ENCODE measurements at regions not wholly inside any gene's neighbourhood (a gene's known extent, or its start where the extent isn't known, plus 50 kb on each side); places are given as distances from the start of the nearest gene placed in this dataset.

DNA sequence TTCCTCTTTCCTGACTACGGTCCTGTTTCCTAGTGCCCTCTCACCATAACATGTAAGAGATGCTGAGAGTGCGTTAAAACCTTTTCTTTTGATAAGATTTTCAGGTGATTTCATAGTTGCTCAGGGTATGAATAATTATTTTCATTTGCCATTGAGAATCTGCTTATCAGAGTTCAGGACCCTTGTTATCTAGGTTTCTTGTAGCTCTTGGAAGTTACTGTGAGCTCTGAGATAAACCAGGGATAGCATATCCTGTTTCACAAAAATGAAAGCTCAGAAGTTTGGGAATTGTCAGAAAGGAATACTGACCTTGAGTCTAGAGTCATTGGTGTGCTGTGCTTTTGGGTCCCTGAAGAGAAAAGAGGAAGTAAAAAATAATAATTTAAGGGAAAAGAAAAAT lies 76.8 kb upstream of the PRKG1 start:
- Histone ChIP-seq H3K9ac (ENCODE audit: low read depth, low read length) (no peak overlapping the region), H2BK15ac (ENCODE audit: low read depth, low read length) (peak overlapping the region; percentile 21; the same call in 1 of the 3 replicates), H3K4me1 (ENCODE audit: control insufficient read depth, insufficient read depth, low read length) (peaks cover 11% of the 10 kb centered on the region), H3K18ac (ENCODE audit: low read depth, low read length) (no peak overlapping the region; the same call in 1 of the 2 replicates), H2AK5ac (ENCODE audit: low read depth, low read length) (no peak overlapping the region), H3K14ac (replicated peaks; ENCODE audit: low read depth, low read length) (no peak overlapping the region; the same call in 1 of the 2 replicates), H3K4me3 (ENCODE audit: insufficient read depth, low read depth, low read length) (no peak overlapping the region), H4K20me1 (ENCODE audit: insufficient read depth, low read length) (no peaks in the 10 kb centered on the region), H3K4ac (ENCODE audit: low read depth, low read length) (no peak overlapping the region; the same call in 1 of the 2 replicates), H3K9me3 (ENCODE audit: control insufficient read depth, insufficient read depth, low read length) (no peaks in the 10 kb centered on the region), H3K9me1 (ENCODE audit: insufficient read depth, low read length) (0 out of 2 replicates have a peak, but pooled peaks cover 3% of the 10 kb centered on the region), H4K5ac (ENCODE audit: low read depth, low read length) (no peak overlapping the region), H2BK120ac (ENCODE audit: low read depth, low read length) (peak overlapping the region; percentile 42), H3K56ac (ENCODE audit: extremely low read depth, insufficient read depth, low read length) (no peak overlapping the region), H2AK9ac (replicated peaks; ENCODE audit: low read depth, low read length, poor library complexity) (no peak overlapping the region), H3K27ac (ENCODE audit: insufficient read depth, low read length) (no peak overlapping the region), H2AFZ (replicated peaks; ENCODE audit: low read length, poor library complexity) (no peak overlapping the region), H2BK20ac (ENCODE audit: low read depth, low read length) (0 out of 2 replicates have a peak overlapping the region, but pooled peaks have one; percentile 27), H3K27me3 (ENCODE audit: control insufficient read depth, insufficient read depth, low read length) (no peaks in the 10 kb centered on the region), H3K4me2 (ENCODE audit: low read depth, low read length) (peak overlapping the region; percentile 18; the same call in 1 of the 2 replicates), H4K8ac (ENCODE audit: low read depth in 2 of 2, low read length in 2 of 2) (no peak overlapping the region), H4K91ac (ENCODE audit: insufficient read depth, low read depth, low read length) (no peak overlapping the region), H3K36me3 (ENCODE audit: control insufficient read depth, insufficient read depth, low read length) (no peaks in the 10 kb centered on the region), H3K79me1 (ENCODE audit: low read depth in 1 of 2, low read length in 2 of 2) (peaks cover 11 to 39% of the 10 kb centered on the region in 2 experiments; a peak in 3 of 4 replicates), H3K23ac (ENCODE audit: low read depth, low read length) (no peak overlapping the region), H2BK5ac (ENCODE audit: low read depth, low read length, poor library complexity, severe bottlenecking) (no peak overlapping the region)
- no TSS peak for BruUV-seq (replicated peaks)
- DNase-seq: no peak
- ChIA-PET CTCF (interaction anchor here (0.6 kb wide), 1 partner anchor 1541 kb away, joined by 3 read pairs; no protein-coding TSS in a partner anchor), POLR2A (ENCODE audit: unreplicated experiment) (no interaction called here)
- dilution Hi-C loops (cut with HindIII; ENCODE audit: low sequenced_read_pairs, unreplicated experiment) (no loop called here), intact Hi-C loops (cut with micrococcal nuclease) (no loop called here), in situ Hi-C loops (cut with MboI; ENCODE audit: low sequenced_read_pairs) (loop anchor here (10.0 kb wide), 2 partner anchors 427 to 1217 kb away; no protein-coding TSS in a partner anchor)
- WGBS, 2 experiments (ENCODE audit: extremely low coverage in 2 of 2, insufficient read length in 1 of 2): no CpG with 5 or more reads among the region's 2 CpGs
- TF ChIP-seq, protein P1, sequence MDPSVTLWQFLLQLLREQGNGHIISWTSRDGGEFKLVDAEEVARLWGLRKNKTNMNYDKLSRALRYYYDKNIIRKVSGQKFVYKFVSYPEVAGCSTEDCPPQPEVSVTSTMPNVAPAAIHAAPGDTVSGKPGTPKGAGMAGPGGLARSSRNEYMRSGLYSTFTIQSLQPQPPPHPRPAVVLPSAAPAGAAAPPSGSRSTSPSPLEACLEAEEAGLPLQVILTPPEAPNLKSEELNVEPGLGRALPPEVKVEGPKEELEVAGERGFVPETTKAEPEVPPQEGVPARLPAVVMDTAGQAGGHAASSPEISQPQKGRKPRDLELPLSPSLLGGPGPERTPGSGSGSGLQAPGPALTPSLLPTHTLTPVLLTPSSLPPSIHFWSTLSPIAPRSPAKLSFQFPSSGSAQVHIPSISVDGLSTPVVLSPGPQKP (IDR thresholded peaks at IDR 0.05; ENCODE audit: borderline replicate concordance, low read depth, low read length): no peak
- TF ChIP-seq RCOR1 (IDR thresholded peaks at IDR 0.05; ENCODE audit: insufficient replicate concordance, low read length) (no peak), POLR2A (IDR thresholded peaks at IDR 0.05; ENCODE audit: low read depth, low read length) (no peak), SMC3 (IDR thresholded peaks at IDR 0.05; ENCODE audit: low read depth, low read length) (no peak), RAD21 (IDR thresholded peaks at IDR 0.05; ENCODE audit: low read length) (no peak), NFE2L2 (IDR thresholded peaks at IDR 0.05; ENCODE audit: low read depth, low read length) (no peak), MAFK (IDR thresholded peaks at IDR 0.05; ENCODE audit: low read depth, low read length) (no peak), CHD1 (IDR thresholded peaks at IDR 0.05; ENCODE audit: low read depth, low read length) (no peak), MXI1 (IDR thresholded peaks at IDR 0.05; ENCODE audit: borderline replicate concordance, low read depth, low read length) (no peak), FOS (IDR thresholded peaks at IDR 0.05; ENCODE audit: low read depth, low read length) (no peak), BHLHE40 (IDR thresholded peaks at IDR 0.05; ENCODE audit: low read depth, low read length) (no peak), CEBPB (IDR thresholded peaks at IDR 0.05; ENCODE audit: low read depth, low read length) (no peak), RFX5 (IDR thresholded peaks at IDR 0.05; ENCODE audit: low read depth, low read length) (no peak), MAZ (IDR thresholded peaks at IDR 0.05; ENCODE audit: borderline replicate concordance, low read depth, low read length) (no peak)
- TF ChIP-seq, protein P2, sequence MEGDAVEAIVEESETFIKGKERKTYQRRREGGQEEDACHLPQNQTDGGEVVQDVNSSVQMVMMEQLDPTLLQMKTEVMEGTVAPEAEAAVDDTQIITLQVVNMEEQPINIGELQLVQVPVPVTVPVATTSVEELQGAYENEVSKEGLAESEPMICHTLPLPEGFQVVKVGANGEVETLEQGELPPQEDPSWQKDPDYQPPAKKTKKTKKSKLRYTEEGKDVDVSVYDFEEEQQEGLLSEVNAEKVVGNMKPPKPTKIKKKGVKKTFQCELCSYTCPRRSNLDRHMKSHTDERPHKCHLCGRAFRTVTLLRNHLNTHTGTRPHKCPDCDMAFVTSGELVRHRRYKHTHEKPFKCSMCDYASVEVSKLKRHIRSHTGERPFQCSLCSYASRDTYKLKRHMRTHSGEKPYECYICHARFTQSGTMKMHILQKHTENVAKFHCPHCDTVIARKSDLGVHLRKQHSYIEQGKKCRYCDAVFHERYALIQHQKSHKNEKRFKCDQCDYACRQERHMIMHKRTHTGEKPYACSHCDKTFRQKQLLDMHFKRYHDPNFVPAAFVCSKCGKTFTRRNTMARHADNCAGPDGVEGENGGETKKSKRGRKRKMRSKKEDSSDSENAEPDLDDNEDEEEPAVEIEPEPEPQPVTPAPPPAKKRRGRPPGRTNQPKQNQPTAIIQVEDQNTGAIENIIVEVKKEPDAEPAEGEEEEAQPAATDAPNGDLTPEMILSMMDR (conservative IDR thresholded peaks at IDR 0.05; ENCODE audit: low read depth, low read length): no peak
- TF ChIP-seq, protein P3, sequence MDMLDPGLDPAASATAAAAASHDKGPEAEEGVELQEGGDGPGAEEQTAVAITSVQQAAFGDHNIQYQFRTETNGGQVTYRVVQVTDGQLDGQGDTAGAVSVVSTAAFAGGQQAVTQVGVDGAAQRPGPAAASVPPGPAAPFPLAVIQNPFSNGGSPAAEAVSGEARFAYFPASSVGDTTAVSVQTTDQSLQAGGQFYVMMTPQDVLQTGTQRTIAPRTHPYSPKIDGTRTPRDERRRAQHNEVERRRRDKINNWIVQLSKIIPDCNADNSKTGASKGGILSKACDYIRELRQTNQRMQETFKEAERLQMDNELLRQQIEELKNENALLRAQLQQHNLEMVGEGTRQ (IDR thresholded peaks at IDR 0.05; ENCODE audit: low read depth, low read length): no peak
- ATAC-seq (ENCODE audit: low read depth): no peak

Measured in IMR-90 (cell line).